ENCODE measurements at regions not wholly inside any gene's neighbourhood (a gene's known extent, or its start where the extent isn't known, plus 50 kb on each side); places are given as distances from the start of the nearest gene placed in this dataset.

GRCh38 chr2:239742377-239742776, 282.8 kb downstream of the NDUFA10 start:
- no peaks in the 10 kb centered on the region for H3K27me3 ChIP-seq (ENCODE audit: control insufficient read depth in 1 of 2, insufficient read depth in 2 of 2, low read length in 2 of 2)
- CTCF ChIA-PET: no interaction called here
- no peaks in the 10 kb centered on the region for H3K36me3 Mint-ChIP-seq (ENCODE audit: low read depth)

GRCh38 chr2:239739206-239739605, 285.9 kb downstream of the NDUFA10 start:
- ChIA-PET POLR2A (no interaction called here), CTCF (no interaction called here)
- H3K4me1 ChIP-seq (ENCODE audit: insufficient read depth, low read length): no peaks in the 10 kb centered on the region
- H3K9me3 Mint-ChIP-seq: no peaks in the 10 kb centered on the region
- H3K27me3 Mint-ChIP-seq: no peaks in the 10 kb centered on the region
- ATAC-seq (ENCODE audit: poor library complexity) (no peak), DNase-seq (no peak)
- H3K36me3 ChIP-seq (ENCODE audit: insufficient read depth, low read length): no peaks in the 10 kb centered on the region
- TF ChIP-seq CTCF (IDR thresholded peaks at IDR 0.05): no peak
- H3K27ac ChIP-seq (ENCODE audit: low read depth in 1 of 2, low read length in 2 of 2): no peak overlapping the region
- H3K4me3 ChIP-seq (ENCODE audit: low read length): no peak overlapping the region
- no peaks in the 10 kb centered on the region for H3K4me1 Mint-ChIP-seq (ENCODE audit: low read depth)
- intact Hi-C loops (cut with DNase I, micrococcal nuclease): no loop called here
- peaks cover 0 to 12% of the 10 kb centered on the region in 2 experiments for H3K9me3 ChIP-seq (ENCODE audit: control insufficient read depth in 1 of 2, insufficient read depth in 1 of 2, low read length in 2 of 2)
- H3K27ac Mint-ChIP-seq: no peak overlapping the region
- peaks cover 0 to 2% of the 10 kb centered on the region in 2 experiments for H3K27me3 ChIP-seq (ENCODE audit: control insufficient read depth in 1 of 2, insufficient read depth in 2 of 2, low read length in 2 of 2)
- no peak overlapping the region for H3K4me3 Mint-ChIP-seq
- no peaks in the 10 kb centered on the region for H3K36me3 Mint-ChIP-seq (ENCODE audit: low read depth)

More at GRCh38 chr2:239742377-239742776, 282.8 kb downstream of the NDUFA10 start:
- no peak overlapping the region for H3K4me3 ChIP-seq (ENCODE audit: low read length)
- peaks cover 1% of the 10 kb centered on the region for H3K4me1 ChIP-seq (ENCODE audit: insufficient read depth, low read length)
- H3K9me3 Mint-ChIP-seq: no peaks in the 10 kb centered on the region
- H3K27ac Mint-ChIP-seq: no peak overlapping the region
- no peaks in the 10 kb centered on the region for H3K4me1 Mint-ChIP-seq (ENCODE audit: low read depth)
- no peak overlapping the region for H3K27ac ChIP-seq (ENCODE audit: low read depth in 1 of 2, low read length in 2 of 2)
- ATAC-seq (ENCODE audit: poor library complexity): no peak
- H3K9me3 ChIP-seq (ENCODE audit: control insufficient read depth in 1 of 2, insufficient read depth in 1 of 2, low read length in 2 of 2): no peaks in the 10 kb centered on the region
- H3K4me3 Mint-ChIP-seq: no peak overlapping the region
- no peak for DNase-seq
- intact Hi-C loops (cut with DNase I, micrococcal nuclease): no loop called here
- no peaks in the 10 kb centered on the region for H3K36me3 ChIP-seq (ENCODE audit: insufficient read depth, low read length)
- no peaks in the 10 kb centered on the region for H3K27me3 Mint-ChIP-seq
- POLR2A ChIA-PET: no interaction called here
- TF ChIP-seq CTCF (IDR thresholded peaks at IDR 0.05): no peak

GRCh38 chr2:239738159-239738558, 287.0 kb downstream of the NDUFA10 start:
- CTCF ChIA-PET: no interaction called here
- ATAC-seq (ENCODE audit: poor library complexity): no peak
- no peaks in the 10 kb centered on the region for H3K36me3 ChIP-seq (ENCODE audit: insufficient read depth, low read length)
- DNase-seq: no peak
- no peaks in the 10 kb centered on the region for H3K27me3 Mint-ChIP-seq
- POLR2A ChIA-PET: no interaction called here
- H3K36me3 Mint-ChIP-seq (ENCODE audit: low read depth): no peaks in the 10 kb centered on the region
- no peak for TF ChIP-seq CTCF (IDR thresholded peaks at IDR 0.05)
- H3K4me3 ChIP-seq (ENCODE audit: low read length): no peak overlapping the region
- no peaks in the 10 kb centered on the region for H3K9me3 Mint-ChIP-seq
- H3K27ac ChIP-seq (ENCODE audit: low read depth in 1 of 2, low read length in 2 of 2): no peak overlapping the region
- no peak overlapping the region for H3K27ac Mint-ChIP-seq
- intact Hi-C loops (cut with DNase I, micrococcal nuclease): no loop called here
- H3K9me3 ChIP-seq (ENCODE audit: control insufficient read depth in 1 of 2, insufficient read depth in 1 of 2, low read length in 2 of 2): peaks cover 0 to 12% of the 10 kb centered on the region in 2 experiments
- no peaks in the 10 kb centered on the region for H3K4me1 Mint-ChIP-seq (ENCODE audit: low read depth)
- no peaks in the 10 kb centered on the region for H3K4me1 ChIP-seq (ENCODE audit: insufficient read depth, low read length)
- H3K4me3 Mint-ChIP-seq: no peak overlapping the region
- peaks cover 0 to 2% of the 10 kb centered on the region in 2 experiments for H3K27me3 ChIP-seq (ENCODE audit: control insufficient read depth in 1 of 2, insufficient read depth in 2 of 2, low read length in 2 of 2)
